Prostate gland (tissue), 2 donors: ENCODE measurements at regions not wholly inside any gene's neighbourhood (a gene's known extent, or its start where the extent isn't known, plus 50 kb on each side); places are given as distances from the start of the nearest gene placed in this dataset.

ENCODE experiments used
- DNase-seq: peaks from one replicate; pipeline ENCODE4 v3.0.0-alpha.2; 2019; ENCODE audit warnings: low spot score
- H3K27ac ChIP-seq, 2 donors: fragments of 200-600 bp; sonication (generic); 2 replicates each; pipeline ENCODE4 v1.5.1; 2017 to 2019
- H3K27me3 ChIP-seq: fragments of 200-600 bp; sonication (generic); replicated peaks from 2 replicates; pipeline ENCODE4 v1.5.1; 2019; ENCODE audit not compliant: insufficient read depth
- H3K36me3 ChIP-seq, 2 donors: fragments of 200-600 bp; sonication (generic); 1 replicate in 1 of 2; 2 replicates in 1 of 2; pipeline versions ENCODE4 v1.5.1 to v1.8.1; 2017 to 2019
- H3K4me1 ChIP-seq: fragments of 200-600 bp; sonication (generic); replicated peaks from 2 replicates; pipeline ENCODE4 v1.5.1; 2019
- H3K4me3 ChIP-seq, 2 donors: fragments of 200-600 bp; sonication (generic); 2 replicates each; pipeline ENCODE4 v1.5.1; 2017 to 2019
- H3K9me3 ChIP-seq: fragments of 200-600 bp; sonication (generic); 2 replicates; pipeline ENCODE4 v1.5.1; 2017
- CTCF ChIP-seq, 4 experiments: fragments of 200-600 bp in 2 of 4; fragments of 450-650 bp in 2 of 4; sonication (generic) in 2 of 4; IDR thresholded peaks; 1 replicate in 3 of 4; 2 replicates in 1 of 4; pipeline ENCODE4 v1.5.1; 2016 to 2019; ENCODE audit warnings: antibody characterized with exemption in 4 of 4, mild to moderate bottlenecking in 2 of 4, moderate library complexity in 2 of 4
- POLR2A ChIP-seq: fragments of 450-650 bp; IDR thresholded peaks from one replicate; pipeline ENCODE4 v1.6.1; 2016; ENCODE audit warnings: antibody characterized with exemption, mild to moderate bottlenecking
- POLR2AphosphoS5 ChIP-seq: sonication (generic); formaldehyde crosslinking; IDR thresholded peaks from one replicate; pipeline ENCODE4 v1.6.1; 2017; ENCODE audit warnings: antibody characterized with exemption
- WGBS: methylation state at CpG from one replicate; pipeline ENCODE4 v1.1.5; 2018; 5-methylcytosine and 5-hydroxymethylcytosine counted together
- intact Hi-C: fragments of 100-400 bp; cut with DNase I; formaldehyde crosslinking; loops from one replicate; pipeline ENCODE4 v1.14.2; 2022

DNA sequence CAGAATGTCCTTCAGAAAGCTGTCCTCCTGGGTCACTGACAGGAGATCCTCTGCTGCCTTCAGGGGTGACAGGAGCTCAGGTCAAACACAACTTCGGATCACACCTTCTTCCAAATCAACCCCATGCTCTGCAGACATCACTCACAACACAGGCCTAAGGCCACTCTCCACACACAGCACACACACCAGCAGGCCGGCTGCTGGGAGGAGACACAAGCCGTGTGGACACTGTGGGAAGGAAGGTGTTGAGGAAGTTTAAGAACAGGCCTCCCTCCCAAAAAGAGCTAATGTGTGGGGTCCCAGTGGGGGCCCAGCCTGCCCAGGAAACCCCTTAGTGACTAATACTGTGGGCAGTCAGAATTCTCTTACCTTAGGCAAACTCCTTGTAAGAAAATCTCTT lies 290.3 kb upstream of the ID2 start:
- intact Hi-C loops: no loop called here
- Histone ChIP-seq H3K9me3 (no peaks in the 10 kb centered on the region), H3K27ac (no peak overlapping the region), H3K4me1 (no peaks in the 10 kb centered on the region), H3K27me3 (no peaks in the 10 kb centered on the region), H3K36me3 (no peaks in the 10 kb centered on the region), H3K4me3 (no peak overlapping the region)
- no peak for DNase-seq
- no peak for TF ChIP-seq POLR2A
- no peak for TF ChIP-seq CTCF (IDR thresholded peaks at IDR 0.05)
- no peak for TF ChIP-seq POLR2AphosphoS5
- 93% methylated on average over 3 of the region's 3 CpGs for WGBS

DNA sequence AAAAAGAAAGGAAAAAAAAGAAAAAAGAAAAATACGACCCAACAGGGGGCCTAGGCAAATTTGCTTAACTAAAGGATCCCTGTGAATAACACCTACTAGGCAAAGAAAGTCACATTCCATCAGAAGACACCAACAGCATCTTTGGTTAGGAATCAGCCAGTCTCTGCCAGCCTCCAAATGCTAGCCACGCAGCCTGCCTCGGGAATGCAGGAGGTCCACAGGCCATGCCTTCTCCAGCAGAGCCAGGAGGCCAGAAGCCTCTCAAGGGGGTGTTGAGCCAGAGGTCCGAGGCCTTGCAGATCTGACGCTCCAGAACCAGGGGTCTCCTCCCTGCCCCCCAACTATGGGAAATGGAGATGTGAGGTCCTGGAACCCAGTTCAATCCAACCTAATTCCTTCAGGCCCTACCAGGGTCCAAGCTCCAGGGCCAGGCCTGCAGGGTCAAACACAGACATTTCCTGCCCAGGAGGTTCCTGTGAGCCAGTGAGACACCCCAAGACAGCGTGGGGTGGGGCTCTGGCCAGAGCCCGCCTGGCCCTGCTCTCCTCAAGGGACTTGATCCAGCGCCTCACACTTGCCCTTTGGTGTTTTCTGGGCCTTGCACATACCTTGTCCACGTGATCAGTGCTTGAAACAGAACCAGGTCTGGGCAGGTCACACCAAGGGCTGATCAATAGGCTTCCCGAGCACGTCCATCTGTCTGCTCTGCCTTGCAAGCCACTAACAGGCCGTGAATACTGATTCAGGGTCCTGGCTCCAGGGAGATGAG lies 289.6 kb upstream of the ID2 start:
- intact Hi-C loops: no loop called here
- DNase-seq: no peak
- no peaks in the 10 kb centered on the region for H3K9me3 ChIP-seq
- TF ChIP-seq CTCF (IDR thresholded peaks at IDR 0.05) (no peak), POLR2A (no peak), POLR2AphosphoS5 (no peak)
- WGBS: 96% methylated on average over 12 of the region's 12 CpGs
- H3K4me3 ChIP-seq: no peak overlapping the region
- H3K36me3 ChIP-seq: no peaks in the 10 kb centered on the region
- H3K4me1 ChIP-seq: no peaks in the 10 kb centered on the region
- no peaks in the 10 kb centered on the region for H3K27me3 ChIP-seq
- H3K27ac ChIP-seq: no peak overlapping the region

DNA sequence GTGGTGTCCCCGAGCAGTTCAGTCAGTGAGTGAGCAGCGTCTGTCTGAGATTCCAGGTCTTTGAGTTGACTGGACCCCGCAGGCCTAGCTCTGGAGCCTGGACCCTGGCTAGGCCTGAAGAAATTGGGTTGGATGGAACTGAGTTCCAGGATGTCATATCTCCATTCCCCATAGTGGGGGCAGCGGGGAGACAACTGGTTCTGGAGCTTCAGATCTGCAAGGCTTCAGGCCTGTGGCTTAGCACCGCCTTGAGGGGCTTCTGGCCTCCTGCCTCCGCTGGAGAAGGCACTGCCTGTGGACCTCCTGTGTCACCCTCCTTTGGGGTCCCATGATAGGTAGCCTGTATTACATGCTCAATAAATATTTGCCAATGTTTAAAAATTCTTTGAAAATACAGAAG lies 288.4 kb upstream of the ID2 start:
- 97% methylated on average over 6 of the region's 6 CpGs for WGBS
- no peaks in the 10 kb centered on the region for H3K36me3 ChIP-seq
- no peak for DNase-seq
- no peak overlapping the region for H3K27ac ChIP-seq
- no peak overlapping the region for H3K4me3 ChIP-seq
- TF ChIP-seq POLR2A (no peak), POLR2AphosphoS5 (no peak), CTCF (IDR thresholded peaks at IDR 0.05) (no peak)
- H3K4me1 ChIP-seq: no peaks in the 10 kb centered on the region
- no peaks in the 10 kb centered on the region for H3K9me3 ChIP-seq
- intact Hi-C loops: no loop called here
- H3K27me3 ChIP-seq: no peaks in the 10 kb centered on the region

DNA sequence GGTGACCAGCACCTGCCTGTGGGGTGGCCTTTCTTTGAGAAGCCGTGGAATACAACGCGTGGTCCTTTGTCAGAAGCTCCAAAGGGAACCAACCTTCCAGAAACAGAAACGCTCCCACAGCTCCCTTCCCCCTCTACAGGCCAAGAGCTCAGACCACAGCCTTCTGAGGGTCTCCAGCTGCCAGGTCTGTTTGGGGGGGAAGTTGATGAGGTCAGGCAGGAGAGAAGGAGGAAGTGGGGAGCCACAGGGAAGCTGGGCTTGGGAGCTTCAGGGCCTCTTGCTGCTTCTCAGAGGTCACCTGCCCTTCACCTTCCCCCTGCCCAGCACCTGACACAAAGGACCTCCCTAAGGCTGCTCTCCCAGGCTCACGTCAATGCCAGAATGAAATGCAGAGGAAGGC lies 287.7 kb upstream of the ID2 start:
- H3K9me3 ChIP-seq: no peaks in the 10 kb centered on the region
- no peak for DNase-seq
- H3K36me3 ChIP-seq: no peaks in the 10 kb centered on the region
- intact Hi-C loops: no loop called here
- H3K4me3 ChIP-seq: no peak overlapping the region
- 92% methylated on average over 5 of the region's 5 CpGs for WGBS
- no peak overlapping the region for H3K27ac ChIP-seq
- H3K4me1 ChIP-seq: no peaks in the 10 kb centered on the region
- no peak for TF ChIP-seq CTCF (IDR thresholded peaks at IDR 0.05)
- no peak for TF ChIP-seq POLR2A
- TF ChIP-seq POLR2AphosphoS5: no peak
- no peaks in the 10 kb centered on the region for H3K27me3 ChIP-seq
